Suprapubic skin (tissue), 3 donors: ENCODE measurements at regions not wholly inside any gene's neighbourhood (a gene's known extent, or its start where the extent isn't known, plus 50 kb on each side); places are given as distances from the start of the nearest gene placed in this dataset.

ENCODE experiments used
- EP300 ChIP-seq: sonication (generic); formaldehyde crosslinking; IDR thresholded peaks from one replicate; pipeline ENCODE4 v1.6.1; 2017; ENCODE audit warnings: antibody characterized with exemption
- TF ChIP-seq, protein P1 (sequence below), 2 donors: fragments of 200-600 bp in 1 of 2; fragments of 450-650 bp in 1 of 2; sonication (generic) in 1 of 2; IDR thresholded peaks; one replicate each; pipeline ENCODE4 v1.5.1; 2016 to 2019; ENCODE audit warnings: antibody characterized with exemption in 2 of 2, mild to moderate bottlenecking in 1 of 2, moderate library complexity in 1 of 2

- TF ChIP-seq EP300, result no peak
- TF ChIP-seq, protein P1, sequence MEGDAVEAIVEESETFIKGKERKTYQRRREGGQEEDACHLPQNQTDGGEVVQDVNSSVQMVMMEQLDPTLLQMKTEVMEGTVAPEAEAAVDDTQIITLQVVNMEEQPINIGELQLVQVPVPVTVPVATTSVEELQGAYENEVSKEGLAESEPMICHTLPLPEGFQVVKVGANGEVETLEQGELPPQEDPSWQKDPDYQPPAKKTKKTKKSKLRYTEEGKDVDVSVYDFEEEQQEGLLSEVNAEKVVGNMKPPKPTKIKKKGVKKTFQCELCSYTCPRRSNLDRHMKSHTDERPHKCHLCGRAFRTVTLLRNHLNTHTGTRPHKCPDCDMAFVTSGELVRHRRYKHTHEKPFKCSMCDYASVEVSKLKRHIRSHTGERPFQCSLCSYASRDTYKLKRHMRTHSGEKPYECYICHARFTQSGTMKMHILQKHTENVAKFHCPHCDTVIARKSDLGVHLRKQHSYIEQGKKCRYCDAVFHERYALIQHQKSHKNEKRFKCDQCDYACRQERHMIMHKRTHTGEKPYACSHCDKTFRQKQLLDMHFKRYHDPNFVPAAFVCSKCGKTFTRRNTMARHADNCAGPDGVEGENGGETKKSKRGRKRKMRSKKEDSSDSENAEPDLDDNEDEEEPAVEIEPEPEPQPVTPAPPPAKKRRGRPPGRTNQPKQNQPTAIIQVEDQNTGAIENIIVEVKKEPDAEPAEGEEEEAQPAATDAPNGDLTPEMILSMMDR (IDR thresholded peaks at IDR 0.05), result no peak
Measured at GRCh38 chr2:7449298-7449697, 532.1 kb downstream of the RNF144A start.
